ENCODE measurements at regions not wholly inside any gene's neighbourhood (a gene's known extent, or its start where the extent isn't known, plus 50 kb on each side); places are given as distances from the start of the nearest gene placed in this dataset.

DNA sequence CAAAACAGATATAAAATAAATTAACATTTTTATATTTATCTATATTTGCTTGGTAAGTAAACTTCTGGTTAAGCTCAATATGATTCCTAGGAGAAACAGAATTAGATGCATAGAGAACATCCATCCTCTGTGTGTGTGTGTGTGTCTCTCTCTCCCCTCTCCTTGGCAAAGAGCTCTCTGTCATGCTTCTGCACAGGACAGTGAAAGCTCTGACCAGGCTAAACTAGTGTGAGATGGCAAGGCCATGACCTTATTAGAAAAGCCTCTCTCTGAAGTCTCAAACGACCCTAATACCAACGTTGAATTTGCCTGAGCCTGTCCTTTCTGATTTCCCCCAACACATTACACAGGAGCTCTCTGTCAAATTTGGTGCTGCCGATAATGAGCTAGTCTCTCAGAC is 746.0 kb downstream of the VGLL3 start:
- Histone ChIP-seq H3K27me3 (no peaks in the 10 kb centered on the region), H3K36me3 (no peaks in the 10 kb centered on the region), H3K4me3 (no peak overlapping the region), H3K27ac (no peak overlapping the region), H3K4me1 (no peaks in the 10 kb centered on the region), H3K9me3 (no peaks in the 10 kb centered on the region)
- intact Hi-C loops (cut with DNase I), result no loop called here
- 28 to 53% (median 41%) methylated on average over 3 of the region's 3 CpGs for WGBS, 4 donors
- ATAC-seq, result no peak
- DNase-seq, result no peak
- TF ChIP-seq, protein P1, sequence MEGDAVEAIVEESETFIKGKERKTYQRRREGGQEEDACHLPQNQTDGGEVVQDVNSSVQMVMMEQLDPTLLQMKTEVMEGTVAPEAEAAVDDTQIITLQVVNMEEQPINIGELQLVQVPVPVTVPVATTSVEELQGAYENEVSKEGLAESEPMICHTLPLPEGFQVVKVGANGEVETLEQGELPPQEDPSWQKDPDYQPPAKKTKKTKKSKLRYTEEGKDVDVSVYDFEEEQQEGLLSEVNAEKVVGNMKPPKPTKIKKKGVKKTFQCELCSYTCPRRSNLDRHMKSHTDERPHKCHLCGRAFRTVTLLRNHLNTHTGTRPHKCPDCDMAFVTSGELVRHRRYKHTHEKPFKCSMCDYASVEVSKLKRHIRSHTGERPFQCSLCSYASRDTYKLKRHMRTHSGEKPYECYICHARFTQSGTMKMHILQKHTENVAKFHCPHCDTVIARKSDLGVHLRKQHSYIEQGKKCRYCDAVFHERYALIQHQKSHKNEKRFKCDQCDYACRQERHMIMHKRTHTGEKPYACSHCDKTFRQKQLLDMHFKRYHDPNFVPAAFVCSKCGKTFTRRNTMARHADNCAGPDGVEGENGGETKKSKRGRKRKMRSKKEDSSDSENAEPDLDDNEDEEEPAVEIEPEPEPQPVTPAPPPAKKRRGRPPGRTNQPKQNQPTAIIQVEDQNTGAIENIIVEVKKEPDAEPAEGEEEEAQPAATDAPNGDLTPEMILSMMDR (IDR thresholded peaks at IDR 0.05), result no peak
- TF ChIP-seq POLR2A (IDR thresholded peaks at IDR 0.05), result no peak

- DNase-seq (no peak), ATAC-seq (no peak)
- H3K4me1 ChIP-seq, result no peaks in the 10 kb centered on the region
- TF ChIP-seq, protein P1 (IDR thresholded peaks at IDR 0.05), result no peak
- no peak for TF ChIP-seq POLR2A (IDR thresholded peaks at IDR 0.05)
- no peaks in the 10 kb centered on the region for H3K36me3 ChIP-seq
- intact Hi-C loops (cut with DNase I), result no loop called here
- no peaks in the 10 kb centered on the region for H3K27me3 ChIP-seq
- WGBS, 4 donors, result 53 to 61% (median 57%) methylated on average over 2 of the region's 2 CpGs
- no peak overlapping the region for H3K27ac ChIP-seq
- H3K4me3 ChIP-seq, result no peak overlapping the region
- H3K9me3 ChIP-seq, result no peaks in the 10 kb centered on the region
Observed at GRCh38 chr3:86239946-86240345, 751.0 kb downstream of the VGLL3 start.

GRCh38 chr3:86234506-86235254 is 756.3 kb downstream of the VGLL3 start:
- intact Hi-C loops (cut with DNase I), result no loop called here
- Histone ChIP-seq H3K4me3 (no peak overlapping the region), H3K9me3 (no peaks in the 10 kb centered on the region), H3K4me1 (no peaks in the 10 kb centered on the region), H3K36me3 (no peaks in the 10 kb centered on the region), H3K27ac (no peak overlapping the region), H3K27me3 (no peaks in the 10 kb centered on the region)
- DNase-seq (no peak), ATAC-seq (no peak)
- WGBS, 4 donors, result 69 to 74% (median 70%) methylated on average over 5 of the region's 5 CpGs
- TF ChIP-seq POLR2A (IDR thresholded peaks at IDR 0.05), result no peak
- TF ChIP-seq, protein P1 (IDR thresholded peaks at IDR 0.05), result no peak

DNA sequence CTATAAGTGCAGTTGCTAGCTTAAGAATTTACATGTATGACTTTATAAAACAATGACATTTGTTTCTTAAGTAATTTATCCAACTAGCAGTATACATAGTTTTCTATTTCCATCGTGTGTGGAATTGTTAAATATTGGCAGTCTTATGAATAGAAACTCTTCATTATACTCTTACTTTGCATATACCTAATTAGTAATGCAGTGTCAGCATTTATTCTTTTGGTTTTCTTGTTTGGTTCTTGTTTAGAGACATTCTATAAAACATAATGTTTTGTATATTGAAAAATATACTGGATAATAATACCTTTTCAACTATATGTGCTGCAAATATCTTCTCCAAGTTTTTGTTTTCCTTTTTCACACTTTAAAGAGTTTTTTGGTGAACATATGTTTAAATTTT is 760.2 kb downstream of the VGLL3 start:
- Histone ChIP-seq H3K27me3 (no peaks in the 10 kb centered on the region), H3K4me3 (no peak overlapping the region), H3K27ac (no peak overlapping the region), H3K4me1 (no peaks in the 10 kb centered on the region), H3K36me3 (no peaks in the 10 kb centered on the region), H3K9me3 (no peaks in the 10 kb centered on the region)
- DNase-seq, result no peak
- intact Hi-C loops (cut with DNase I), result no loop called here
- no peak for TF ChIP-seq POLR2A (IDR thresholded peaks at IDR 0.05)
- TF ChIP-seq, protein P1 (IDR thresholded peaks at IDR 0.05), result no peak
- 67 to 75% (median 71%) methylated on average over 1 of the region's 1 CpG for WGBS, 4 donors
- ATAC-seq, result no peak

All from heart left ventricle (tissue), 16 donors.